H1 (cell line): ENCODE measurements at regions not wholly inside any gene's neighbourhood (a gene's known extent, or its start where the extent isn't known, plus 50 kb on each side); places are given as distances from the start of the nearest gene placed in this dataset.

Source experiments
- CTCF ChIA-PET: fragments of 300-600 bp; sonication (Branson Sonifier 250); formaldehyde crosslinking; loops from one replicate; lab custom pipeline; 2021; ENCODE audit not compliant: partially characterized antibody; lab: Charles Lee
- POLR2A ChIA-PET: fragments of 300-600 bp; sonication (Branson Sonifier 250); formaldehyde crosslinking; loops from one replicate; lab custom pipeline; 2021; ENCODE audit warnings: inconsistent platforms; ENCODE audit not compliant: partially characterized antibody; lab: Charles Lee
- DNase-seq, 2 experiments: peaks; one replicate each; pipeline versions ENCODE4 v3.0.0 to v3.0.0-alpha.2; 2010 to 2022; ENCODE audit warnings: low spot score in 2 of 2, low read depth in 1 of 2, mixed read lengths in 1 of 2
- FAIRE-seq: peaks from 2 replicates; lab custom pipeline; 2011; peaks lifted over from hg19 to GRCh38; lab: Jason Lieb, UNC
- H2AFZ ChIP-seq: 2 replicates; pipeline ENCODE4 v1.8.1; 2012; ENCODE audit warnings: low read length, inconsistent platforms
- H2AK5ac ChIP-seq: 2 replicates; pipeline ENCODE4 v1.6.1; 2013; ENCODE audit warnings: low read depth, low read length
- H2BK120ac ChIP-seq: replicated peaks from 2 replicates; pipeline ENCODE3; 2013; ENCODE audit warnings: low read depth, low read length, inconsistent platforms
- H2BK12ac ChIP-seq: 2 replicates; pipeline ENCODE4 v1.6.1; 2013; ENCODE audit warnings: low read depth, low read length
- H2BK15ac ChIP-seq: 2 replicates; pipeline ENCODE4 v1.6.1; 2013; ENCODE audit warnings: low read length
- H2BK20ac ChIP-seq: 2 replicates; pipeline ENCODE4 v1.6.1; 2013; ENCODE audit warnings: low read length
- H2BK5ac ChIP-seq: 2 replicates; pipeline ENCODE4 v1.6.1; 2013; ENCODE audit warnings: low read depth, low read length
- H3K14ac ChIP-seq: 2 replicates; pipeline ENCODE4 v1.6.1; 2013; ENCODE audit warnings: inconsistent platforms; ENCODE audit not compliant: insufficient read length
- H3K18ac ChIP-seq: 2 replicates; pipeline ENCODE4 v1.6.1; 2013; ENCODE audit warnings: low read length; ENCODE audit errors: extremely low read depth
- H3K23ac ChIP-seq: 2 replicates; pipeline ENCODE4 v1.6.1; 2013; ENCODE audit warnings: inconsistent platforms; ENCODE audit not compliant: insufficient read length
- H3K23me2 ChIP-seq: 2 replicates; pipeline ENCODE4 v1.6.1; 2013; ENCODE audit warnings: low read depth, low read length
- H3K27ac ChIP-seq: 2 replicates; pipeline ENCODE4 v1.6.1; 2011; ENCODE audit warnings: low read depth, low read length, inconsistent platforms
- H3K27me3 ChIP-seq, 4 experiments: replicated peaks in 1 of 4; 1 replicate in 1 of 4; 2 replicates in 3 of 4; pipeline versions ENCODE4 v1.6.1 to v1.8.1; 2011 to 2013; ENCODE audit warnings: low read length in 3 of 4, mild to moderate bottlenecking in 3 of 4, inconsistent platforms in 2 of 4, mixed read lengths in 2 of 4, moderate library complexity in 1 of 4; ENCODE audit not compliant: control insufficient read depth in 3 of 4, insufficient read depth in 3 of 4; ENCODE audit errors: extremely low read depth in 1 of 4
- H3K36me3 ChIP-seq, 4 experiments: 2 replicates each; pipeline versions ENCODE4 v1.6.1 to v1.8.1; 2011 to 2013; ENCODE audit warnings: mild to moderate bottlenecking in 4 of 4, low read length in 3 of 4, moderate library complexity in 2 of 4, control low read depth in 1 of 4, inconsistent platforms in 1 of 4; ENCODE audit not compliant: insufficient read depth in 4 of 4, control insufficient read depth in 2 of 4
- H3K4ac ChIP-seq: replicated peaks from 2 replicates; pipeline ENCODE3; 2013; ENCODE audit warnings: low read length, low read depth, mixed read lengths, inconsistent platforms; ENCODE audit not compliant: insufficient read length
- H3K4me1 ChIP-seq, 4 experiments: replicated peaks in 1 of 4; 1 replicate in 1 of 4; 2 replicates in 3 of 4; pipeline versions ENCODE4 v1.6.1 to v1.8.1; 2011 to 2013; ENCODE audit warnings: low read length in 3 of 4, inconsistent platforms in 2 of 4, mixed read lengths in 1 of 4; ENCODE audit not compliant: insufficient read depth in 4 of 4, control insufficient read depth in 3 of 4
- H3K4me2 ChIP-seq, 2 experiments: 2 replicates each; pipeline versions ENCODE4 v1.6.1 to v1.8.1; 2011 to 2013; ENCODE audit warnings: low read depth in 2 of 2, low read length in 2 of 2, control low read depth in 1 of 2, inconsistent platforms in 1 of 2, mild to moderate bottlenecking in 1 of 2; ENCODE audit not compliant: insufficient read depth in 1 of 2
- H3K4me3 ChIP-seq, 4 experiments: fragments of 200-600, 300-600 bp in 1 of 4; sonication (generic), shearing (Covaris generic), sonication (Bioruptor Twin) in 1 of 4; 2 replicates each; pipeline versions ENCODE4 v1.5.1 to v1.8.1; 2011 to 2016; ENCODE audit warnings: low read length in 4 of 4, low read depth in 3 of 4, control low read depth in 2 of 4, inconsistent platforms in 2 of 4, mild to moderate bottlenecking in 2 of 4, mixed read lengths in 1 of 4, moderate library complexity in 1 of 4; ENCODE audit not compliant: insufficient read depth in 2 of 4; ENCODE audit errors: extremely low read depth in 1 of 4
- H3K56ac ChIP-seq: replicated peaks from 2 replicates; pipeline ENCODE3; 2013; ENCODE audit warnings: low read depth, mild to moderate bottlenecking, mixed read lengths, low read length, inconsistent platforms; ENCODE audit not compliant: insufficient read length
- H3K79me1 ChIP-seq: 2 replicates; pipeline ENCODE4 v1.6.1; 2013; ENCODE audit warnings: low read depth, low read length, control low read depth
- H3K79me2 ChIP-seq, 2 experiments: 2 replicates each; pipeline versions ENCODE4 v1.6.1 to v1.8.1; 2012 to 2013; ENCODE audit warnings: low read length in 2 of 2, mild to moderate bottlenecking in 2 of 2, inconsistent platforms in 1 of 2; ENCODE audit not compliant: insufficient read depth in 2 of 2, control insufficient read depth in 1 of 2
- H3K9ac ChIP-seq, 4 experiments: replicated peaks in 1 of 4; 1 replicate in 1 of 4; 2 replicates in 3 of 4; pipeline versions ENCODE4 v1.6.1 to v1.8.1; 2011 to 2013; ENCODE audit warnings: low read depth in 3 of 4, low read length in 3 of 4, control low read depth in 2 of 4, mild to moderate bottlenecking in 2 of 4, moderate library complexity in 2 of 4, inconsistent platforms in 1 of 4; ENCODE audit errors: extremely low read depth in 1 of 4
- H3K9me3 ChIP-seq, 2 experiments: 2 replicates each; pipeline versions ENCODE4 v1.6.1 to v1.8.1; 2012 to 2013; ENCODE audit warnings: mild to moderate bottlenecking in 2 of 2, moderate library complexity in 2 of 2, control low read depth in 1 of 2, inconsistent platforms in 1 of 2, low read depth in 1 of 2, low read length in 1 of 2, mixed read lengths in 1 of 2; ENCODE audit not compliant: insufficient read depth in 2 of 2
- H4K20me1 ChIP-seq, 2 experiments: replicated peaks in 1 of 2; 2 replicates each; pipeline versions ENCODE3 to v1.8.1; 2011 to 2013; ENCODE audit warnings: inconsistent platforms in 2 of 2, low read length in 2 of 2, mild to moderate bottlenecking in 1 of 2; ENCODE audit not compliant: insufficient read depth in 2 of 2, control insufficient read depth in 1 of 2
- H4K5ac ChIP-seq: 2 replicates; pipeline ENCODE4 v1.6.1; 2013; ENCODE audit warnings: low read length, low read depth, mixed read lengths, inconsistent platforms; ENCODE audit not compliant: insufficient read length
- H4K8ac ChIP-seq: 2 replicates; pipeline ENCODE4 v1.8.0; 2013; ENCODE audit warnings: mild to moderate bottlenecking, moderate library complexity, low read length, inconsistent platforms; ENCODE audit not compliant: insufficient read depth; ENCODE audit errors: extremely low read depth
- H4K91ac ChIP-seq: replicated peaks from 2 replicates; pipeline ENCODE3; 2013; ENCODE audit warnings: low read length, mixed read lengths, inconsistent platforms; ENCODE audit not compliant: insufficient read length
- BACH1 ChIP-seq: IDR thresholded peaks from 2 replicates; pipeline ENCODE4 v1.6.1; 2012; ENCODE audit warnings: low read length, improper control_type of control experiment
- KDM4A ChIP-seq: IDR thresholded peaks from one replicate; pipeline ENCODE4 v1.7.1; 2012; ENCODE audit warnings: low read depth, mild to moderate bottlenecking, moderate library complexity, low read length, inconsistent platforms; ENCODE audit not compliant: severe bottlenecking
- SP1 ChIP-seq: IDR thresholded peaks from 2 replicates; pipeline ENCODE4 v1.6.1; 2011; ENCODE audit warnings: low read depth, low read length
- WGBS, 2 experiments: shearing (Covaris generic) in 1 of 2; methylation state at CpG; one replicate each; pipeline versions ENCODE4 v1.1.6 to v1.1.7; 2013 to 2015; ENCODE audit warnings: low lambda C conversion rate in 2 of 2, mixed read lengths in 2 of 2, inconsistent platforms in 1 of 2, low coverage in 1 of 2, missing lambda C conversion rate in 1 of 2; ENCODE audit not compliant: insufficient replicate concordance in 2 of 2, insufficient coverage in 1 of 2, insufficient read length in 1 of 2; ENCODE audit errors: extremely low coverage in 1 of 2, missing lambda C conversion rate in 1 of 2; 5-methylcytosine and 5-hydroxymethylcytosine counted together

DNA sequence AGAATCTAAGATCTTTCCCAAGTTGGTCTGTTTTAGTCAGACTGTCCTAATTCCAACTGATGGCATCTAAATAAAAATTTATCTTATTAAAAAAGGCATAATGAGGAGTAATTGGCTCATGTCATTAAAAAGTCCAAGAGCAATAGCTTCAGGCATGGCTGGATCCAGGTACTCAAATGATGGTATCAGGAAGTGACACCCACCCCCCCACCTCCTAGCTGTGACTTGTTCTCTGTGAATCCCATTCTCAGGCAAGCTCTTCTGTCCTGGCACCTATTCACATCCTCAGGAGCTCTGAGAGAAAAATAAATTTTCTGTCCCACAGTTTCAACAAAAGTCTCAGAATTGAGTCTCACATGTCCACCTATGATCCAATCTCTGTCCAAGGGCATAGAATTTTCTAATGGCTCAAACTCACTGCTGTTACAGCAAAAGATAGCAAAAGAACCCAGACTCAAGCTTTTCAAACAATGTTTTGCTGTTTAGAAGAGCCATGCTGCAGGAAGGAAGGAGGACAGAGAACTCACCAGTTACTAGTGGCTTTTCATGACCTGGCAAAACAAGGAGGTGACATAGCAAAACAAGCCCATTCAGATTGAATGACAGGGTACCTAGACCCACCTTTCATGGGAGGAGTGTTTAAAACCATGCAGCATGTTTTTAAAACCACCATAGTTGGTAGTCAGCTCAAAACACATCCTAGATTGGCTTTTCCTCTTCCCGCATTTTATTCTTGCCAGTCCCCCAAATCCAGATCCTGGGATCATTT, 496.1 kb downstream of the PREX1 start:
- Histone ChIP-seq H4K20me1 (no peaks in the 10 kb centered on the region), H2BK20ac (no peak overlapping the region)
- TF ChIP-seq SP1 (no peak), BACH1 (peak; percentile 94), KDM4A (no peak)
- TF ChIP-seq, all 59 proteins: peak for 1
- Histone ChIP-seq H3K79me1 (no peaks in the 10 kb centered on the region), H2BK12ac (no peak overlapping the region), H3K4ac (no peak overlapping the region), H3K27ac (no peak overlapping the region), H3K79me2 (no peaks in the 10 kb centered on the region), H3K27me3 (no peaks in the 10 kb centered on the region), H2AFZ (0 out of 2 replicates have a peak overlapping the region, but pooled peaks have one; percentile 23), H2BK120ac (no peak overlapping the region), H3K23ac (no peak overlapping the region), H3K18ac (no peak overlapping the region), H2AK5ac (no peak overlapping the region), H3K56ac (no peak overlapping the region), H2BK5ac (no peak overlapping the region), H3K4me1 (peaks cover 0 to 8% (median 4%) of the 10 kb centered on the region in 4 experiments; a peak in 3 of 7 replicates), H3K23me2 (no peaks in the 10 kb centered on the region), H3K9me3 (no peaks in the 10 kb centered on the region), H2BK15ac (no peak overlapping the region), H3K36me3 (no peaks in the 10 kb centered on the region), H3K14ac (no peak overlapping the region), H3K4me3 (no peak overlapping the region), H4K91ac (no peak overlapping the region), H4K8ac (no peak overlapping the region), H3K4me2 (no peak overlapping the region), H3K9ac (no peak overlapping the region), H4K5ac (no peak overlapping the region)
- FAIRE-seq: no peak
- ChIA-PET POLR2A (no interaction called here), CTCF (interaction anchor here (1.2 to 1.5 kb wide), 2 partner anchors 19 to 289 kb away, joined by 5 read pairs; no protein-coding TSS in a partner anchor)
- no peak for DNase-seq
- 87% methylated on average over 1 of the region's 1 CpG; no CpG with 5 or more reads in 1 of the 2 experiments for WGBS, 2 experiments
